ENCODE measurements at regions not wholly inside any gene's neighbourhood (a gene's known extent, or its start where the extent isn't known, plus 50 kb on each side); places are given as distances from the start of the nearest gene placed in this dataset.
"Not testable (repeated sequence)": the region's sequence is repeated elsewhere in the genome, so short reads cannot be mapped to it uniquely, and the experiment has no call there.

GRCh38 chr7:136263112-136263860 lies 286.1 kb upstream of the MTPN start:
- TF ChIP-seq POLR2A, CTCF, POLR2AphosphoS5, EP300 (IDR thresholded peaks at IDR 0.05): not testable (repeated sequence)

Data from stomach (tissue), 4 donors.